CD8-positive, alpha-beta memory T cell (primary cell): ENCODE measurements at regions not wholly inside any gene's neighbourhood (a gene's known extent, or its start where the extent isn't known, plus 50 kb on each side); places are given as distances from the start of the nearest gene placed in this dataset.

ENCODE experiments used
- CTCF ChIA-PET: fragments of 350-600 bp; sonication (Branson Sonifier 250); formaldehyde crosslinking; loops from one replicate; lab custom pipeline; 2021; ENCODE audit warnings: antibody characterized with exemption; lab: Charles Lee
- POLR2A ChIA-PET: fragments of 350-600 bp; sonication (Branson Sonifier 250); formaldehyde crosslinking; loops from one replicate; lab custom pipeline; 2021; ENCODE audit warnings: antibody characterized with exemption; lab: Charles Lee
- DNase-seq, 5 donors: peaks; one replicate each; pipeline versions ENCODE4 v3.0.0 to v3.0.0-alpha.2; 2020 to 2022; ENCODE audit warnings: mixed read lengths in 1 of 5
- H3K27ac ChIP-seq: one replicate; pipeline ENCODE4 v1.7.0; 2013; ENCODE audit warnings: low read depth, mild to moderate bottlenecking, low read length, moderate library complexity
- H3K27me3 ChIP-seq: 2 replicates; pipeline ENCODE4 v1.7.0; 2013; ENCODE audit warnings: low read length, mild to moderate bottlenecking; ENCODE audit not compliant: insufficient read depth, poor library complexity, severe bottlenecking
- H3K36me3 ChIP-seq: 2 replicates; pipeline ENCODE4 v1.7.0; 2013; ENCODE audit warnings: mild to moderate bottlenecking, low read length, moderate library complexity; ENCODE audit not compliant: insufficient read depth
- H3K4me1 ChIP-seq: 2 replicates; pipeline ENCODE4 v1.7.0; 2013; ENCODE audit warnings: mild to moderate bottlenecking, low read length, moderate library complexity; ENCODE audit not compliant: insufficient read depth
- H3K4me3 ChIP-seq: 2 replicates; pipeline ENCODE4 v1.7.0; 2013; ENCODE audit warnings: mild to moderate bottlenecking, low read length
- H3K9me3 ChIP-seq: 2 replicates; pipeline ENCODE4 v1.7.0; 2013; ENCODE audit warnings: mild to moderate bottlenecking, low read length
- H3K27ac Mint-ChIP-seq, 8 donors: one replicate each; pipeline ENCODE4 v1.8.0; 2020 to 2021; ENCODE audit warnings: mixed read lengths in 8 of 8, mild to moderate bottlenecking in 6 of 8, inconsistent platforms in 3 of 8, moderate library complexity in 3 of 8
- H3K27me3 Mint-ChIP-seq, 2 donors: one replicate each; pipeline ENCODE4 v1.8.0; 2020 to 2021; ENCODE audit warnings: mixed read lengths in 2 of 2, mild to moderate bottlenecking in 1 of 2, moderate library complexity in 1 of 2
- H3K36me3 Mint-ChIP-seq, 3 donors: one replicate each; pipeline ENCODE4 v1.8.0; 2020 to 2021; ENCODE audit warnings: mixed read lengths in 3 of 3, inconsistent platforms in 1 of 3, mild to moderate bottlenecking in 1 of 3
- H3K4me1 Mint-ChIP-seq, 3 donors: one replicate each; pipeline ENCODE4 v1.8.0; 2020 to 2021; ENCODE audit warnings: mixed read lengths in 3 of 3, inconsistent platforms in 1 of 3, mild to moderate bottlenecking in 1 of 3
- H3K4me3 Mint-ChIP-seq, 7 donors: one replicate each; pipeline ENCODE4 v1.8.0; 2020 to 2021; ENCODE audit warnings: mixed read lengths in 7 of 7, mild to moderate bottlenecking in 6 of 7, moderate library complexity in 4 of 7, inconsistent platforms in 2 of 7
- H3K9me3 Mint-ChIP-seq, 5 donors: one replicate each; pipeline ENCODE4 v1.8.0; 2020 to 2022; ENCODE audit warnings: mixed read lengths in 5 of 5, mild to moderate bottlenecking in 3 of 5, moderate library complexity in 2 of 5, inconsistent platforms in 1 of 5

DNA sequence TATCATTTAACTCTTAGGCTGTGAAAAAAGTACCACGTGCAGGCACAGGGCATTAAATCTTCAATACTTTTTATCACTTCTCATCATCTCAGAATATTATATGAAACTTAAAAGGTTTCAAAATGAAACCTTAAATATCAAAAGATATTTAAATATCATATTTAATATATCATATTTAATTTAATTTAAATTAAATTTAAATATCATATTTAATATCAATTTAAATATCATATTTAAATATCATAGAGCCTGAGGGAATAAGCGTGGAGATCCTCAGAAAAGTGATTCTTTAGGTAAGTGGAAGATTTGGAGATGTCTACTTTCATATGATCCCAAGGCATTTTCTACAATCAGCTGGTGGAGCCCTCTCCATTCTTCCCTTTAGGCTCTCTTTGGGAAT lies 716.6 kb downstream of the OTOL1 start:
- no peak overlapping the region for H3K27ac ChIP-seq
- H3K4me1 ChIP-seq = no peaks in the 10 kb centered on the region
- H3K4me1 Mint-ChIP-seq = no peaks in the 10 kb centered on the region
- H3K36me3 ChIP-seq = no peaks in the 10 kb centered on the region
- no peak overlapping the region for H3K4me3 ChIP-seq
- CTCF ChIA-PET = no interaction called here
- H3K27ac Mint-ChIP-seq = no peak overlapping the region
- H3K9me3 ChIP-seq = no peaks in the 10 kb centered on the region
- DNase-seq = no peak
- no peaks in the 10 kb centered on the region for H3K27me3 Mint-ChIP-seq
- peaks cover 0 to 9% (median 3%) of the 10 kb centered on the region in 5 donors for H3K9me3 Mint-ChIP-seq
- H3K27me3 ChIP-seq = no peaks in the 10 kb centered on the region
- no peak overlapping the region for H3K4me3 Mint-ChIP-seq
- no peaks in the 10 kb centered on the region for H3K36me3 Mint-ChIP-seq
- POLR2A ChIA-PET = no interaction called here

DNA sequence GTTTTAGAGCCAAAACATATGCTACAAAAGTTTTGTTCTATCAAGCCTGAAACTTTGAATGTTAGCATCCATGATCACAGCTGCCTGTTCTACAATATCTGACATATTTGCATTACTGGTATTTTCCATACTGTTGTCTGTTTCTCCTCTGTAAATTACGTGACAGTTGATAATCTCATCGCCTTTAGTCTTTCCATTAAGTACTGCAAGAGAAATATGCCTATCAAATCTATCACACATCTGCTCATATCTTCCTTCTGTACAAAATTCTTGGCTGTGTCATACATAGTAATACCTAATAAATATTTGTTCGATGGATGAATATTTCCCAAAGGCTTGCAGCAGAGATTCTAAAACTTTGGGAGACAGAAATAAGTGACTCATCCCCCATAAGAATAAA lies 717.3 kb downstream of the OTOL1 start:
- POLR2A ChIA-PET = no interaction called here
- H3K9me3 Mint-ChIP-seq = peaks cover 0 to 9% (median 3%) of the 10 kb centered on the region in 5 donors
- no peaks in the 10 kb centered on the region for H3K27me3 ChIP-seq
- no peak overlapping the region for H3K4me3 Mint-ChIP-seq
- H3K4me1 Mint-ChIP-seq = no peaks in the 10 kb centered on the region
- H3K9me3 ChIP-seq = no peaks in the 10 kb centered on the region
- H3K4me3 ChIP-seq = no peak overlapping the region
- no peak for DNase-seq
- H3K27me3 Mint-ChIP-seq = no peaks in the 10 kb centered on the region
- H3K36me3 ChIP-seq = no peaks in the 10 kb centered on the region
- no peak overlapping the region for H3K27ac Mint-ChIP-seq
- H3K36me3 Mint-ChIP-seq = no peaks in the 10 kb centered on the region
- H3K4me1 ChIP-seq = no peaks in the 10 kb centered on the region
- no peak overlapping the region for H3K27ac ChIP-seq
- CTCF ChIA-PET = no interaction called here

DNA sequence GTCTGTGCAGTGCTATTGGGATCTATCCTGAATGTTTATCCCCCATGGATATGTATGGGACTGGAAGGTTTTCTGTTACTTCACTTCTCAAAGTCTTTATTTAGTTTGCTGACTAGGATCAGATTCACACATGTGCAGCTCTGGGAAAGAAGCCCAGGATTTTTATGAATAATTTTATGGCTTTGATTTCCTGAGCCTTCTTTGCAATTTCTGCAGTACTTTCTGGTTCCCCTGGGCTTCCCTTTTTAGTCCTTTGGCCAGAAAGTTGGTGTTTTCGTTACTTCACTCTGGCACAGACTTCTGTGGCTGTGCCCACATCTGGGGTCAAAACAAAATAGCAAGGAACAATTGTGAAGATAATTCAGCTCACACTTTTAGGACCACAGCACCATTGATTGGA lies 721.0 kb downstream of the OTOL1 start:
- no peaks in the 10 kb centered on the region for H3K4me1 Mint-ChIP-seq
- no peaks in the 10 kb centered on the region for H3K4me1 ChIP-seq

DNA sequence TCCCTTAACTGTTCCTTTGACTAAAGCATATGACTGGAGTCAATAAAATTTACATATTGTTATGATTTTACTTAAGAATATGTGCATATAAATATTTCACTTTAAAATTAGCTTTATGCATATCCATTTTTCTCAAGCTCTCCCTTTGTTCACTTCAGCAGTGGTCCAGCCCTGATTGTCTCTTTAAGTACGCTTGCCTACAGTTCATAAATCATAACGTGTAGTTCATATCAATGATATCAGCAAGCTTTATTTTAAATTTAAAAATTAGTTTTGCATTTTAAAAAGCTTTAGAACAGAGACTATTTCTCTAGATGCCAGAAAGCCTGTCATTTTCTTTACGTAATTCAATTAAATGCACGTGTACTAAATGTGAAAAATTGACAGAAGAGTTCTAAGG lies 721.9 kb downstream of the OTOL1 start:
- ChIA-PET CTCF (no interaction called here), POLR2A (no interaction called here)
- H3K9me3 Mint-ChIP-seq = peaks cover 0 to 24% (median 4%) of the 10 kb centered on the region in 5 donors
- H3K36me3 Mint-ChIP-seq = no peaks in the 10 kb centered on the region
- Histone ChIP-seq H3K4me3 (no peak overlapping the region), H3K9me3 (no peaks in the 10 kb centered on the region), H3K4me1 (no peaks in the 10 kb centered on the region), H3K27me3 (no peaks in the 10 kb centered on the region), H3K27ac (no peak overlapping the region), H3K36me3 (no peaks in the 10 kb centered on the region)
- no peaks in the 10 kb centered on the region for H3K27me3 Mint-ChIP-seq
- no peak overlapping the region for H3K27ac Mint-ChIP-seq
- H3K4me3 Mint-ChIP-seq = no peak overlapping the region
- DNase-seq = no peak
- no peaks in the 10 kb centered on the region for H3K4me1 Mint-ChIP-seq

More for the DNA sequence above, 721.0 kb downstream of the OTOL1 start:
- H3K27me3 ChIP-seq = no peaks in the 10 kb centered on the region
- H3K27ac ChIP-seq = no peak overlapping the region
- no peak overlapping the region for H3K4me3 ChIP-seq
- Mint-ChIP-seq H3K9me3 (peaks cover 0 to 20% (median 3%) of the 10 kb centered on the region in 5 donors), H3K27me3 (no peaks in the 10 kb centered on the region), H3K36me3 (no peaks in the 10 kb centered on the region), H3K4me3 (no peak overlapping the region), H3K27ac (no peak overlapping the region)
- DNase-seq = no peak
- CTCF ChIA-PET = no interaction called here
- no peaks in the 10 kb centered on the region for H3K9me3 ChIP-seq
- POLR2A ChIA-PET = no interaction called here
- H3K36me3 ChIP-seq = no peaks in the 10 kb centered on the region

DNA sequence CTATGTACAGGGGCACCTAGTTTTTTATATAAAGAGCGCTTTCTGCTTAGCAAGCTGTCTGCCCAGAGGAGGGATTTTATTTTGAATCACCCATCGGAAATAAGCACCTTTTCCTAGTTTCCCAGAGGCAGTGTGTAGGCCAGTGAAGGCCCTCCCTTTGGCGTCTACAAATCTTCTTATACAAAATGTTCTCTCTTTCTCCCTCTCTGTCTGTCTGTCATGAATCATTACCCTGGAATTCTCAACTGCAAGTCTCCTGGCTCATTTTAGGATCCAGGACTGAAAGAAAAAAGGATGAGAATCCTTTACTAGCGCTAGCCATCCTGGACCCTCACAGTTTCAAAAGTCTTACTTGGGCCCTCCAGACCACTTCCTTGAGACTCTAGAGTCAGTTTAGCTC lies 728.1 kb downstream of the OTOL1 start:
- no peaks in the 10 kb centered on the region for H3K9me3 ChIP-seq
- Mint-ChIP-seq H3K36me3 (peaks cover 0 to 2% (median 0%) of the 10 kb centered on the region in 3 donors), H3K9me3 (peaks cover 0 to 32% (median 2%) of the 10 kb centered on the region in 5 donors), H3K4me3 (no peak overlapping the region), H3K27ac (no peak overlapping the region), H3K27me3 (no peaks in the 10 kb centered on the region), H3K4me1 (no peaks in the 10 kb centered on the region)
- no peaks in the 10 kb centered on the region for H3K36me3 ChIP-seq
- H3K27me3 ChIP-seq = no peaks in the 10 kb centered on the region
- DNase-seq = no peak
- H3K4me3 ChIP-seq = no peak overlapping the region
- CTCF ChIA-PET = no interaction called here
- H3K27ac ChIP-seq = no peak overlapping the region
- H3K4me1 ChIP-seq = no peaks in the 10 kb centered on the region
- POLR2A ChIA-PET = no interaction called here

DNA sequence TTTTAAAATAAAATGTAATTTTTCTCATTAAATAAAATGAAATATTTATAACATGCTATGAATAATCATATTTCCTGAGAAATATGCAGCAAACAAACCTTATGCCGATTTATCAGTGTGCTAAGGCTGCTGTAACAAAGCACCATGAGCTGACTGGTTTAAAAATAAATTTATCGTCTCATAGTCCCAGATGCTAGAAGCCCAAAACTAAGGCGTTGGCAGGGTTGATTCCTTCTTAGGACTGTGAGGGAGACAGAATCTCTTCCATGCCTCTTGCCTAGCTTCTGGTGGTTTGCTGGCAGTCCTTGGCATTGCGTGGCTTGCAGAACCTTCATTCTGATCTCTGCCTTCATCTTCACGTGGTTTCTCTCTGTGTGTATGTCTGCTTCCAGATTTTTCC lies 740.3 kb downstream of the OTOL1 start:
- Mint-ChIP-seq H3K4me3 (no peak overlapping the region), H3K9me3 (peaks cover 0 to 8% (median 2%) of the 10 kb centered on the region in 5 donors), H3K27me3 (no peaks in the 10 kb centered on the region), H3K27ac (no peak overlapping the region), H3K36me3 (no peaks in the 10 kb centered on the region), H3K4me1 (no peaks in the 10 kb centered on the region)
- ChIA-PET CTCF (no interaction called here), POLR2A (no interaction called here)
- no peaks in the 10 kb centered on the region for H3K9me3 ChIP-seq
- no peak overlapping the region for H3K4me3 ChIP-seq
- H3K36me3 ChIP-seq = no peaks in the 10 kb centered on the region
- no peak for DNase-seq
- H3K4me1 ChIP-seq = no peaks in the 10 kb centered on the region
- H3K27ac ChIP-seq = no peak overlapping the region
- no peaks in the 10 kb centered on the region for H3K27me3 ChIP-seq

DNA sequence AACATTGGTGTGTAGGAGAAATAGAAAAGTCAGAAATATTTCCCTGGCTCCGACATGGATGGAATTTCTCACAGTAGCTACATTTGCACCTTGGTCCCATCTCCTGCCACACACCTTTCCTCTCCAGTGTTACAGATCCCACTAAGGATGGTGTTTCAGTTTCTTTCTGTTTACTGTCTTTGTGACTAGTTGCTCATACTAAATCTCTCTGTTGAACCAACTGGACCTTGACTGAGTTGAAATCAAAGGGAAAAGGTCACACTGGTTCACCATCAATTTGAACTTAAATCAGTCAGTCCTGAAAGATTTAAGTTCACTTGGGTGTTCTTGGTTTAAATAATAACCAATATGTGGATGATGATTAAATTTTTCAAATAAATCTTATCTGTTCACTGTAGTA lies 754.2 kb downstream of the OTOL1 start:
- Mint-ChIP-seq H3K27me3 (no peaks in the 10 kb centered on the region), H3K27ac (no peak overlapping the region), H3K4me1 (no peaks in the 10 kb centered on the region), H3K4me3 (no peak overlapping the region), H3K9me3 (peaks cover 6 to 22% (median 12%) of the 10 kb centered on the region in 5 donors), H3K36me3 (no peaks in the 10 kb centered on the region)
- no peak for DNase-seq
- no peak overlapping the region for H3K27ac ChIP-seq
- H3K4me1 ChIP-seq = no peaks in the 10 kb centered on the region
- no peaks in the 10 kb centered on the region for H3K36me3 ChIP-seq
- no peaks in the 10 kb centered on the region for H3K27me3 ChIP-seq
- no peaks in the 10 kb centered on the region for H3K9me3 ChIP-seq
- H3K4me3 ChIP-seq = no peak overlapping the region
- CTCF ChIA-PET = no interaction called here
- POLR2A ChIA-PET = no interaction called here

DNA sequence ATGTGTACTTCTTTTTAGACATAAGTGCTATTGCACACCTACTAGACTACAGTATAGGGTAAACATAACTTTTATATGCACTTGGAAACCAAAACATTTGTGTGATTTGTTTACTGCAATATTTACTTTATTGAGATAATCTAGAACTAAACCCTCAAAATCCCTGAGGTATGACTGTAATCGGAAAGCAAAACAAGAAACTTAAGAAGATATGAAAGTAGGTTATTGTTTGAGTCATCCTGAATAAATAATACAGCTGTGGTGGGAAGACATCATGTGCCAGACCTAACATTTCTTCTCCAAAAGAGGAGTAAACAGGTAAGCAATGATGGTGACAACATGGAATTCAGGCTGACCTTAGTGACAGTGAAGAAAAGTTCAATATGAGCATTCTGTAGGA lies 765.5 kb downstream of the OTOL1 start:
- Histone ChIP-seq H3K27me3 (no peaks in the 10 kb centered on the region), H3K27ac (no peak overlapping the region), H3K9me3 (no peaks in the 10 kb centered on the region), H3K4me1 (no peaks in the 10 kb centered on the region), H3K4me3 (no peak overlapping the region), H3K36me3 (no peaks in the 10 kb centered on the region)
- Mint-ChIP-seq H3K4me1 (no peaks in the 10 kb centered on the region), H3K27me3 (no peaks in the 10 kb centered on the region), H3K36me3 (peaks cover 0 to 2% (median 0%) of the 10 kb centered on the region in 3 donors), H3K4me3 (no peak overlapping the region), H3K9me3 (peaks cover 0 to 28% (median 8%) of the 10 kb centered on the region in 5 donors), H3K27ac (no peak overlapping the region)
- CTCF ChIA-PET = no interaction called here
- POLR2A ChIA-PET = no interaction called here
- DNase-seq = no peak

DNA sequence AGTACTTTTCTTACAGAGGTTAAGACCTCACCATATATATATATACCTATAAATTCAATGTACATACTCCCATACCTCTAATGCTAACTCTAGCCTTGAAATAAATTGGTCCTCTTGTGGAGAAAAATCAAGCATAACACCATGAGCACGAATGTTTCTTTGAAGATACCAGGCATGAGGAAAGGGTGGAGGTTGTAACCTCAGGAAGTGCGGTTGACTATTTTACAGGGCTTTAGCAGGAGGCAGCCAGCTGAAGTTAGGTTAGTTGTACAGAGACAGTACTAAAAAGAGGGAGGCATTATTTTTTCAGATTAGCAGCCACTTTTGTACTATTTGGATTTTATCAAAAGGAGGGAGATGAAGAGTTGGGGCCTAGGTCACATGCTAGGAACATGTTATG lies 767.0 kb downstream of the OTOL1 start:
- no peaks in the 10 kb centered on the region for H3K4me1 Mint-ChIP-seq
- no peak overlapping the region for H3K27ac Mint-ChIP-seq
- Histone ChIP-seq H3K27ac (no peak overlapping the region), H3K4me1 (no peaks in the 10 kb centered on the region), H3K36me3 (no peaks in the 10 kb centered on the region), H3K27me3 (no peaks in the 10 kb centered on the region), H3K9me3 (no peaks in the 10 kb centered on the region), H3K4me3 (no peak overlapping the region)
- no peaks in the 10 kb centered on the region for H3K27me3 Mint-ChIP-seq
- no peak for DNase-seq
- POLR2A ChIA-PET = no interaction called here
- peaks cover 3 to 30% (median 6%) of the 10 kb centered on the region in 5 donors for H3K9me3 Mint-ChIP-seq
- H3K4me3 Mint-ChIP-seq = no peak overlapping the region
- H3K36me3 Mint-ChIP-seq = peaks cover 0 to 2% (median 0%) of the 10 kb centered on the region in 3 donors
- CTCF ChIA-PET = no interaction called here
